ENCODE measurements at regions not wholly inside any gene's neighbourhood (a gene's known extent, or its start where the extent isn't known, plus 50 kb on each side); places are given as distances from the start of the nearest gene placed in this dataset.

- intact Hi-C loops (cut with micrococcal nuclease; ENCODE audit: unreplicated experiment) (no loop called here), in situ Hi-C loops (cut with HindIII; ENCODE audit: extremely low pct_ligation_motif_present, low pct_unique_long_range_greater_than_20kb) (no loop called here)
- no peak for DNase-seq (ENCODE audit: low spot score)
- peaks cover 9% of the 10 kb centered on the region for H3K4me1 ChIP-seq (ENCODE audit: insufficient read depth, low read length)
- H3K27me3 ChIP-seq (ENCODE audit: control insufficient read depth in 1 of 2, insufficient read depth in 2 of 2, low read length in 2 of 2), result no peaks in the 10 kb centered on the region
- no peak overlapping the region for H3K4me3 ChIP-seq (replicated peaks in 1 of 3; ENCODE audit: insufficient read depth in 1 of 3, low read depth in 2 of 3, low read length in 3 of 3)
- TF ChIP-seq ZNF629 (CRISPR knock-in tag; conservative IDR thresholded peaks at IDR 0.05) (peak; percentile 62; the same call in 1 of the 2 replicates), ARHGAP35 (CRISPR knock-in tag; IDR thresholded peaks at IDR 0.05; ENCODE audit: borderline replicate concordance) (no peak)
- ChIA-PET CTCF (ENCODE audit: low intra/inter-chr PET ratio, low total read pairs) (no interaction called here), POLR2A (no interaction called here)
- H4K20me1 ChIP-seq (ENCODE audit: insufficient read depth, low read length), result no peaks in the 10 kb centered on the region
- no peak overlapping the region for H3K4me2 ChIP-seq (ENCODE audit: low read depth, low read length)
- no peak overlapping the region for H3K27ac ChIP-seq (ENCODE audit: extremely low read length, insufficient read depth, low read length)
- H3K36me3 ChIP-seq (replicated peaks in 1 of 2; ENCODE audit: control insufficient read depth in 1 of 2, insufficient read depth in 2 of 2, low read length in 2 of 2), result no peaks in the 10 kb centered on the region
- no peaks in the 10 kb centered on the region for H3K79me2 ChIP-seq (ENCODE audit: insufficient read depth, low read length)
- WGBS (ENCODE audit: low lambda C conversion rate), result 2% methylated on average over 3 of the region's 24 CpGs
- FAIRE-seq, result no peak
- no peak overlapping the region for H3K9ac ChIP-seq (ENCODE audit: insufficient read depth, low read depth, low read length)
- no peak overlapping the region for H2AFZ ChIP-seq (ENCODE audit: low read length)
- H3K9me3 ChIP-seq (ENCODE audit: low read length), result peaks cover 9% of the 10 kb centered on the region
- no TSS peak for BruUV-seq (replicated peaks)
- ATAC-seq, result no peak
Measured at GRCh38 chr1:30034627-30035521, 688.5 kb downstream of the MATN1 start.

- intact Hi-C loops (cut with micrococcal nuclease; ENCODE audit: unreplicated experiment), result no loop called here
- TF ChIP-seq ZNF335 (CRISPR knock-in tag; IDR thresholded peaks at IDR 0.05) (no peak), ZNF318 (CRISPR knock-in tag; IDR thresholded peaks at IDR 0.05) (no peak), BCL6 (CRISPR knock-in tag; IDR thresholded peaks at IDR 0.05) (no peak), MIER3 (CRISPR knock-in tag; IDR thresholded peaks at IDR 0.05; ENCODE audit: borderline replicate concordance) (no peak), GPN1 (CRISPR knock-in tag; IDR thresholded peaks at IDR 0.05; ENCODE audit: borderline replicate concordance) (no peak), ZNF33A (CRISPR knock-in tag; IDR thresholded peaks at IDR 0.05; ENCODE audit: borderline replicate concordance) (no peak), MLX (CRISPR knock-in tag; IDR thresholded peaks at IDR 0.05) (no peak)
Measured at GRCh38 chr1:30034105-30034626, 689.2 kb downstream of the MATN1 start.

More at GRCh38 chr1:30034105-30034626, 689.2 kb downstream of the MATN1 start:
- H3K36me3 ChIP-seq (replicated peaks in 1 of 2; ENCODE audit: control insufficient read depth in 1 of 2, insufficient read depth in 2 of 2, low read length in 2 of 2), result no peaks in the 10 kb centered on the region
- in situ Hi-C loops (cut with HindIII; ENCODE audit: extremely low pct_ligation_motif_present, low pct_unique_long_range_greater_than_20kb), result no loop called here
- no peak overlapping the region for H2AFZ ChIP-seq (ENCODE audit: low read length)
- H3K9ac ChIP-seq (ENCODE audit: insufficient read depth, low read depth, low read length), result no peak overlapping the region
- no peaks in the 10 kb centered on the region for H4K20me1 ChIP-seq (ENCODE audit: insufficient read depth, low read length)
- peaks cover 9% of the 10 kb centered on the region for H3K9me3 ChIP-seq (ENCODE audit: low read length)
- ATAC-seq, result no peak
- ChIA-PET POLR2A (no interaction called here), CTCF (ENCODE audit: low intra/inter-chr PET ratio, low total read pairs) (no interaction called here)
- FAIRE-seq, result no peak
- H3K4me1 ChIP-seq (ENCODE audit: insufficient read depth, low read length), result peaks cover 2% of the 10 kb centered on the region
- no peaks in the 10 kb centered on the region for H3K27me3 ChIP-seq (ENCODE audit: control insufficient read depth in 1 of 2, insufficient read depth in 2 of 2, low read length in 2 of 2)
- no peak for DNase-seq (ENCODE audit: low spot score)
- WGBS (ENCODE audit: low lambda C conversion rate), result 0% methylated on average over 2 of the region's 11 CpGs
- no peak overlapping the region for H3K27ac ChIP-seq (ENCODE audit: extremely low read length, insufficient read depth, low read length)
- no peak overlapping the region for H3K4me3 ChIP-seq (replicated peaks in 1 of 3; ENCODE audit: insufficient read depth in 1 of 3, low read depth in 2 of 3, low read length in 3 of 3)
- no TSS peak for BruUV-seq (replicated peaks)
- no peaks in the 10 kb centered on the region for H3K79me2 ChIP-seq (ENCODE audit: insufficient read depth, low read length)
- H3K4me2 ChIP-seq (ENCODE audit: low read depth, low read length), result no peak overlapping the region
